DMS114 treated with DMSO at 0.1 percent for 48 hours (cell line): ENCODE measurements at regions not wholly inside any gene's neighbourhood (a gene's known extent, or its start where the extent isn't known, plus 50 kb on each side); places are given as distances from the start of the nearest gene placed in this dataset.

Experiments used
- DNase-seq: peaks from one replicate; lab custom pipeline; 2025; ENCODE audit not compliant: unreplicated experiment; lab: John Stamatoyannopoulos, UW

DNA sequence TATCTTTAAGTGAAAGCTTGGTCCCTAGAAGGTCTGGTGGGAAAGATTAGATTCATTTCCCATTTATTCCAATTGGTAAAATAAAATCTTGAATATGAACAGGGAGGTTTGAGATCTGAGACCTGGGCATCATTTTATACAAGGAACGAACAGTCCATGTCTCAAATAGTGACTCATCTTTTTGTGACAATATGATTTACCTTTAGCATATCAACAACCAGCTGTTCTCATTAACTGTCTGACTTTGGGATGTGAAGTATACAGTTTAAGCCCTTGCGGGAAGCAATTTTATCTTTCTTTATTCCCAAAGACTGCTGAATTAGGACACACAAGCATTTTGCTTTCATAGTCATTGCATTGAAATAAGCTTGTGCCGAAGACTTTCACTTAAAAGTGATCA lies 691.6 kb downstream of the ETS1 start:
- no peak for DNase-seq

DNA sequence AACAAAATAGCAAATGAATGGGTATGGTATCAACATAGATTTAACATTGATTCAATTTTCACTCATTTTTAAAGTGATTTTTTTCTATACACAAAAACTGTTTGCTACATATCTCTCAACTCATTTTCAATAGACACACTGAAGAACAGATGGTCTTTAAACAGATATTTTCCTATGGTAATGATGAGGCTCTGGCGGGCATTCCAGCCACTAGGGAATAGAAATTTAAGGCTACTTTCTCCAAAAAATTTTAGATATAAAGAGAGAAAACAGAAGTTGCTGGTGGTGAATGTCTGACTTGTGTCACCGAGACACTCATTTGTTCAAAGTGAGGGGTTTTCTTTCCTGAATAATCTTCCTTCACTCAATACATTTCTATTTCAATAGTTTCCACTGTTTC lies 693.0 kb downstream of the ETS1 start:
- no peak for DNase-seq

DNA sequence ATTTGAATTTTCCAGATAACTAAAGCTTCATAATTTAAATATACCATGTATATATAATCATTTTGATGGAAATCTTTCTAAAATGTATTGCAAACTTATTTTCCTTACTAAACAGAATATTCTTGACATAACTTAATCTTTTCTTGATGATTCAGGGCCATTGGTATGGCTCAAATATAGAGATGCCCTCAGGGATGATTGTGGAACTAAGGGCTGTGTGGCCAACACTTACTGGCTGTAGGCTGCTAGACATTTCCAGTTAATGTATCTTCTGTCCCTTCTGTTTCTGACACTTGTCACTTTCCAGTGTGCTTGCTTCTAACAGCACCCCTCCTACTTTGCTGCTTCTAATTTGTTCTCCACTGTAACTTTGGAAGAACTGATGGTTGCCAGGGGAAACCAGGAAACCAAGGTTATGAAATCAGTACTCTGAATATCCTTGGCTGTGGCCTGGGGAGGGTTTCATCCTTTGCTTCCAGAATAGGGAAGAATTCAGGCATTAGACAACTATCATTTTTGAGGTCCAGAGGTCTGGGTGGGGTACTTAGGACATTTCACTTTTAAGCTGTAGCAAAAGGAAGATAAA lies 697.2 kb downstream of the ETS1 start:
- DNase-seq, result no peak

DNA sequence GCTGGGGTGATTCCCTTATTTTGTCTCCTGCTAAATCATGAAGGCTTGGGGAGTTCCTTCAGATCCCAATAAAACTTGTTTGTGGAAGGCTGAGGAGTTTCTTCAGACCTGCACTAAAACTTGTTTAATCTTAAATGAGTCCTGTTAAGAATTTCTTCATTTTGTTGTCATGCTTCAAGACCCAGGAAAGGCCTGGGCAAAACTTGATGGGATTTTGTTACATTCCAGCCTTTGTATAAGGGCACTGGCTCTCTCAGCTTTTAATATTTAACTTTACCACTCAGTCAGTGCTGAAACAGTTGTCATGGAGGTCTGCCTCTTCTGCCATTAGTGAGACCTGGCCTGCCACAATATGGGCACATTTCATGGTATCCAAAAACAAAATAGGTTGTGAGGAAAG lies 699.0 kb downstream of the ETS1 start:
- no peak for DNase-seq

DNA sequence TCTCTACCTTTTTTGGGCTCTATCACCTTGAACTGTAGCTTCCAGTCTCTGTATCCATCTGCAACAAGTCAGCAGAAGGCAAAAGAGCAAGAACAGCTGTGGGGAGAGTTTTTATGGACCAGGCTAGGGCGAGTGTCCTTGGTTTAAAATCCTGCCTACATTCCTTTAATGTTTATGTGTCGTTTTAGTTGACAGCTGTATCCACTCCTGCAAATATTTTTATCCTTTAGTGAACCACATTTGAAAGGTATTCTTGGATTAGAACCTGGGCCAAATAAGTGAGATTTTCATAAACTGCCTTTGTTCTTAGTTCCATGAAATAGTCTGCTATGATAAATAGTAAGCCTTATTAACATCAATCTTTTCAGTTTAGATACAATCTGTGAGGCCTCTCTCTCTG lies 712.2 kb downstream of the ETS1 start:
- no peak for DNase-seq

DNA sequence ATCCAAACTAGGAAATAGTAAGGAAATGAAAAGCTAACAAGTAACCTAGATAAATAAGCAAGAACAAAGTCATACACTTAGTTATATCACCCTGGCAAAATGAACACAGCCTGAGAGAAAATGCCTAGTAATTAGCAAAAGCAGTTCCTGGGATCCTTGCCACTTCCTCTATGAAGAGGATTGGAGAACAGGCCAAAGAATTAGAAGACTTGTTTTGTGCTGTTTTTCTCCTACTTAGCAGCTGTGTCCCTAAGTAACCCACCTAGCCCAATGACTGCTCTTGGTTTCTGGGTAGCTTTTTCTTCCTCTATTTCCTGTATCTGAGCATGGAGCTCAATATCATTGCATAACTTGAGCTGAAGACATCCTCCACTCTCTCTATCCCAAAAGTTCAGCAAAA lies 713.9 kb downstream of the ETS1 start:
- no peak for DNase-seq

DNA sequence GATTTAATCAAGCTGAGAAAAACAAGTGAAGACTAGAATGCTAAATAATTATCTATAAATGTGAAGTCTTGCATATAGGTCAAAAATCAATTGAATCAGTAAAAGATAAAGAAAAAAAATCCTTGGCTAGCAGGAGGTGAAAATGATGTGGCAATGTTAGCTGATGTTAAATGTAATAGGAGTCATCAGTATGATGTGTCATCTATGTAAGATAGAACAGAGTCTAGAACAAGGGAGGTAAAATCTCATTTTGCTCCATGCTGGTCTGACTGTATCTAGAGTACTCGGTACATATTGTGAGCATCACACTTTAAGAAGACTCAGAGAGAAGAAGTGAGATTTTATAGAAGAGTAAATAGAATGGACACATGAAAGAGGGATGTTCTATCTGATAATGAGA lies 721.2 kb downstream of the ETS1 start:
- DNase-seq, result no peak

DNA sequence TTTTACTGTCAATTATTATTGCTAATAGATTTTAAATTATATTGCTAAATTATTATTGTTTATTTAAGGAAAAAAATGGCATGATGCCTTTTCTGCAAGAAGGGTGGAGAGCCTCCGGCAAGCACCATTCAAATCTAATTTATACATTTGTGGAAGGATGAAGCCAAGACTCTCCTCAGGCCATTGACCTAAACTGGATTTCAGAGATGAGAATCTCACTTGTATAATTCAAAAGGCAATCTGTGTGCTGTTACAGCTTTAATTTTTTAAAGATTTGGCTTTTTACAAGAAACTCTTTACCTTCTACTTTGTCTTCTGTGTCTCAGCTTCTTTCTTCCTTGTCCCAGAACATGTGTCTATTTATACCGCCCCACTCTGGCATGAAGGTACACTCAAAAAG lies 722.5 kb downstream of the ETS1 start:
- DNase-seq, result no peak

DNA sequence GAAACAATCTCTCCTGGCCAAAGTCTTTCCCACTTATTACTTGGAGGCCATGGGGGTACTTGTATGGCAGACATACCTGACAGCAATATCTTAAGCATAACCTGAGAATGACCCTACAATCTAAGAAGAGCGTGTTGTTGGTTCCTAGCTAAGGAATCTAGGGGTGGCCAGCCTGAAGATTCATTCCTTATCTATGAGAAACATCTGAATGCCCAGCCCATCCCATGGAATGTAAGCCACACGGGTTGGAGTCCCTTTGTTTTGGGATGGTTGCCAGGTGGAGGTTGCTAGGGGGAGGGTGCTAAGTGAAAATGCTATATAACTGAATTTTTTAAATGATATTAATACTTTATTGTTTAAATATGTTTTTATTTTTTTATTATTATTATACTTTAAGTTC lies 725.0 kb downstream of the ETS1 start:
- no peak for DNase-seq

DNA sequence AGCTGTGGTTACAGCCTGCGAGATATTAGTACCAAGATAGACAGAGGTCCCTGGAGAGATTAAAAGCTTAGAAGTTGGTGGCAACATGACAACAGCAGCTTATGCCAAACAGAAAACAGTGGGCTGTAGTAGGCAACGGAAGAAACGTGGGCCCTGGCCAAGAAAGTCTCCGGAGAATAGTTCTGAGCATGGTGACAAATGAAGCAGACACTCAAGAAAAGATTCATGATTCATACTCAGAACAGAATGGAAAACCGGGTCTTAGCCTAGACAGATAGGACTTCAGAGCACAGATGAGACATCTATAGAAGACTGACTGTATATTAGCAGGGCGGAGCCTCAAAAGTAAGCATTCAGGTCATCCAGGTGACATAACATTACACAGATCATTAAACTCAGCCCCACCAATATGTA lies 727.4 kb downstream of the ETS1 start:
- no peak for DNase-seq

DNA sequence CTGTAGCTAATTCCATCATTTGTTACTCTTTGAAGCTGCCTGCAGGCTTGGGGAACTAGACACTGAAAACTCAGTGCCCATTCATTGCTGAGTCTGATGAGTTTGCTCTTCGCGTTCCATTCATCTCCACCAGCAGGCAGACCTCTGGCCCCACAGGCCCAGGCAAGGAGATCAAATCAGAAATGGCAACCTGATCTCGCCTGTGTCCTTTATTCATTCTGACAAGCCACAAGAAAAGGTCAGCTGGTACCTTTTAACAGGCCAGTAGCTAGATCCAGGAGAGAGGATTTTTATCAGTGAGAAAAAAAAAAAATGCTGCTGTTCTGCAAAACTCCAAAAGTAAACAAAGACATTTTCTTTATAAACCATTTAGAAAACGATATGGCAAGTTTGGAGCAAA lies 742.5 kb downstream of the ETS1 start:
- no peak for DNase-seq

DNA sequence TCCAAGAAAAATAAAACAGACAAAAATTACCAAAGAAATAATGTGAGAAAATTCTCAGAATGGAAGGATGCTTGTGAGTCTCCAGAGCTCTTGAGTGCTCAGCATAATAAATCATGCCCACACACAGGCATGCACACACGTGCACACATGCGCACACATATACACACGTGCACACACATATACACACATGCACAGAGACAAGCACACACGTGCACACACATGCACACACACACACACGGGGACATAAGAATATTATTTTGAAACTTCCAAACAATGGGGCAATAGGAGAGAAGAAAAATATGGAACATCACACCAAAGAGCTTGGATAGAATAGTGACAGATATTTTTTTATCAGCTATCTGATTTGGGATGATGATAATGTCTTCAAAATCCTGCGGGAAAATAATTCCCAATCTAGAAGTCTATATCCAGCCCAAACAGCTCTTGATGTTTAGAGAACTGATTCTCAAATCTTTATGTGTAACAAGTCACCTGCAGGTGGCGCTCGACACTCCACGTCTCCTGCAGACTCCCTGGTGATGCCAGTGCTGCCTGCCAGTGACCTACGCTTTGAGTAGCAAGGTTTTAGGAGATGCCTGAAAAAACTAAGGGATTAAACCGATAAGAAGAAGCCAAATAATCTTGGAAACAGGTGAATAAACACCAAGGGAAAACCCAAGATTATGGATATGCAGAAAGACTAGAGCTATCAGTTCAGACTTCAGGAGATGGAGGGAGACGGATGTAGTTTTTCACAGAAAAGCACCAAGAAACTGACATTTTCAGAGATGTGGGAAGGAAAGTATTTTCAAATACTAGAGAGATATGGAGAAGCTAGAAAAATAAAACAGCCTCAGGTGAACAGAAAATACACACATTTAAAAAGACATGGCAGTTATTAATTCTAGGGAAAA lies 743.6 kb downstream of the ETS1 start:
- DNase-seq, result no peak

DNA sequence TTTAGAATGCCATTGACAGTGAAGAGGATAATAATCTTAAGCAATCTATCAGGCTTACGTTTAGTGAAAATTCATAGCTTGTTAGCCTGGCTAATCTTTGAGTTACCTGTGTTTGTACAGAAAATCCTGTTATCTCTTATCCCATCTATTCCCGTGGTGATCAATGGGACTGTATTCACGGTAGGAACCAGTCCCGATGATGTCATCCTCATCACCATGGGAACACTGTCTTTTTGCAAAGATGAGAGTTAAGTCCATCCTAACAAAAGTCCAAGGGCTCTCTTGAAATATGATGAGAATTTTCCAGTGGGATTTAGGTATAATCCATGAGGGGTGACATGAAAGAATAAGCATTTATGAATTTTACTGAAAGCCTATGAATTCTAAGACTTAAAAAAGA lies 762.2 kb downstream of the ETS1 start:
- no peak for DNase-seq

DNA sequence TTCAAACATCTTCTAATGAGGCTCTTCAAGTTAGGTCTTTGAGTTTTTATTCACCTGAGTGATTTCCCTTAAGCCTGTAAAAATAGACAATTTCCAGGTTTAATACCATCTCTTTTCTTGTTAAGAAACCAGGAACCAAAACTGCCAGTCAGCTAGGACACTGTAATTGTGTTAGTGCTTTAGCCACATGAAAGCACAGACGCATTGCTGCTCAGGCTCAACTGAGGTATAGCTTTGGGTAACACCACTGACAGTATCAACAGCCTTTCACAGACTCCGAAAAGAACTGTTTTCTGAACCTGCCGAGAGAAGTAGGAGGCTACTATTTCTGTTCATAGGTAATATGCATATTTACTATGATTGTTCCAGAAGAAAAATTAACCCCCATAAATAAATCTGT lies 768.7 kb downstream of the ETS1 start:
- no peak for DNase-seq

DNA sequence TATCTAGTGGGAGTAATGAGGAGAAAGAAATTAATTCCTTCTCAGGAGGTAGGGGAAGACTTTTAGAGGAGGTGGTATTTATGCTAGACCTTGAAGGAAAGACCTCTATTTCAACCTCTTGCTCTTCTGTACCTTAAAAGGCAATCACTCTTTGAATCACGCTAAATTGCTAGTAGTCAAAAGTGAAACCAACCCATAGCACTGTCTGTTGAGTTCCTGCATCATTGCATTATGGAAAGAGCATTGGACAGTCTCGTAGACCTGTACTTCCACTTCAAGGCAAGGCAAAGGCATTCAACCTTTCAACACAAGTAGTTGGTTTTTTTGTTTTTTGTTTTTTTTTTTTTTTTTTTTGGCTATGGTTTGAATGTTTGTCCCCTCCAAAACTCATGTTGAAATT lies 770.4 kb downstream of the ETS1 start:
- no peak for DNase-seq

DNA sequence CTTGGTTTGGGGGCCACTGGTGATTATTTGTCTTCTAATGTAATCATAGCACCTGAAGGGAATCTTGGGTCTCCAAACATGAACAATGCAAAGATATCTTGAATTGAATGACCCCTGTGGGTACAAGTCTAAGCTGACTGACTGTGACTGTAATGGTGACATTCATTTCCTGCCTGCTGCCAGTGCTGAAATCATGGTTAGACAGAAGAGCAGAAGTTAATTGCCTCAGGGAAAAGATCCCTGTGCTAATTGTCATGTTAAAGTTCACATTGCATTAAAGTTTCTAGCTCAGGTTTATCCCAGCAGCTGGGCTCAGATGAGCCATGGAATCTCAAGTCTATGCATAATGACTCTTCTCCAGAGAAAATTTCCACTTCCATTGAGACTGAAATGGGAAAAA lies 772.0 kb downstream of the ETS1 start:
- no peak for DNase-seq

DNA sequence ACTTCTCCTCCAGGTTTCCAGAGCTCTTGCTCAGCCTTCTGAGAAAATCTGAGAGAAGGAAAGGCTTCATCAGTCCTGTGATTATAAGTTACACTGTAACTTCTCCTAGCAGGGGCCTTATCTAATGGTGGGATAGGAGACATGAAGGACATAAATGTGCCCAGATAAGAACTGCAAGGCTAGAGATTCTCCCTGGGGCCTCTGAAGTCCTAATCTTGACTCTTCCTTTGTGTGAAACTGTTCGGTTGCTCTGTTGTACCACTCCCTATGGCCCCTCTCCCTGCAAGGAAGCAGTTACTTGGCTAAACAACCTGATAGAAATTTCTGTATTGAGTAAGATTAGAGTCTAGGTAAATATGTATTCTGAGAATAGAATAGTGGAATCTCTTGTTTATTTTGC lies 780.9 kb downstream of the ETS1 start:
- no peak for DNase-seq

DNA sequence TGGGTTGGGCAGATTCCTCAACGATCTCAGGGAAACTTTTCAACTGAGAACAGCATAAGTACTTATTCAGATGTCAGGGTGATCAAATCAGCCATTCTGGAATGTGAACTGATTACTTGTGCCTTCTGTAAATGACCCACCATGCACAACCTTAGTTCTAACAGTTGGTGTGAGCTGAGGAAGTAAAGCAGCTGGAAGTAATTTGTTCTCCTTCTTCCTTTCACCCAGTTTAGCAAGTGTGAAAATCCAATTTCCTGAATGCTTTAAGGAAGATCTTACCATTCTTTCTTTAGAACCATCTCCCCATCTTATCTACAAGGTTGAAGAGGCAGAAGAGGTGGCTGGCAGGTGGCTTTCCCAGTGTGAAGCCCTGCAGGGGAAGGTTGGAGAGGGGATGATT lies 781.6 kb downstream of the ETS1 start:
- DNase-seq, result no peak

DNA sequence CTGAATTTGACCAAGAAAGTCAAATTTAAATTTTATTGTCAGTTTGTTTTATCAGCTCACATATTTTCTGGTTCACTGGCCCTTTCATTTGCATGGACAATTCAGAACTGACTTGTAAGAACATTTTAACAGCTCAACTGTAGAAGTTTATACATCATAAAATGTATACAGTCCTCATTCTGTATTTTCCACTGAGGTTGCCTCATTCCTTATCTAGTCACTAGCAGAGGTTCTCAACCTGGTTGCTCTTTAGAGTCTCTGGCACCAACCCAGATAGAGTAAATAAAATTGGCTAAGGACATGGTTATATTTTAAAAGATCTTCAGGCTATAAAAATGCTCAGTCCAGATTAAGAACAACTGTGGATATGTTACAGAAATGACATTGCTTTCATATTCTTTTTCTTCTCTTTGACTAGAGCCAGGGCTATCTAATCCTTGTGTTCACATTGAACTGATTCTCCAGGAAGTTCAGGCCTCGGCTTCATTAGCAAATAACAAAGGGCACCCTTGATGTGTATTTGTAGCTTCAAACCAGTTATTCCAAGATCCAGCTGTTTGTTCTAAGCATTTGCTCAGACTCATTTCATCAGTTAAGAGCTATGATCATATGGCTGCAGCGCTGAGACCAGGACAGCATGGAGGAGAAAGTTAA lies 782.5 kb downstream of the ETS1 start:
- no peak for DNase-seq

DNA sequence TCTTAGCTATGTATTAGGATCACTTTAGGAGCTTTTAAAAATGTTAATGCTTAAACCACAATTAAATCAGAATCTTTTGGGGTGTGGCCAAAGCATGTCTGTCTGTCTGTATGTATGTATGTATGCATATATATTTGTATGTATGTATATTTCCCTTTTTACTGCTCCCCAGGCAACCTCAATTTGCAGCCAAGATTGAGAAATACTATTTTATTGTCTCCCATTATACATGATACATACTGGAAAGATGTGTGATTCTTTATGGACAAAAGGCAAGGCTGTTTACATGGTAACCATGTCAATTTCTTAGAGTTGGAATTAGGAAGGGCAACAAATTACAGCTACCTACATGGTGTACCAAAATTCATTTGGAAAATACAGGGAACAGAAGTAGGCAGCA lies 783.6 kb downstream of the ETS1 start:
- no peak for DNase-seq

DNA sequence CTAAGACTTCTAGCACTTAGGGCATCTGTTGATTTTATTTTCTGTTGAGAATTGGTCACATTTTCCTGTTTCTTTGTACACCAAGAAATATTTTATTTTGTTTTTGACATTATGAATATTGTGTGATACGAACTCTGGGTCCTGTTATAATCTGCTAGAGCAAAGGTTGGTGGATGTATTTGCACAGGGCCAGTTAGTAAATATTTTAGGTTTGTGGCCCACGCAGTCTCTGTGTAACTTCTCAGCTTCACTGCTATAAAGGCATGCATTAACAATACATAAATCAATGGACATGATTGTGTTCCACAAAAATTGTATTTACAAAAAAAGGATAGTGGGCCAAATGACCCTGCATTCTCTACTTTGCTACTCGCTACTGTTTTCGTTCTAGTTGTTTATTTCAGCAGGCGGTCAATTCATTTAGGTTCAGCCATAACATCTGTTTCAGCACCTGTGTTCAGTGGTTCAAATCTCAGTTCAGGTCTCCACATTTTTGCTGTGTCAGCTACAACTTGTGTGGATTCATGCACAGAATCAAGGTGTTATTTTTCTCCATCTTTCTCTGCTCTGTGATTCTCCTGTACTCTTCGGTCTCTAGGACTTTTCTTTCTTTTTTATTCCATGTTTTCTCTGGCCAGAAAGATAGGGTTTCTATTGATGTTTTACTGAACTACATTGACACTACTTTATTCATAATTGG lies 786.2 kb downstream of the ETS1 start:
- DNase-seq, result no peak

DNA sequence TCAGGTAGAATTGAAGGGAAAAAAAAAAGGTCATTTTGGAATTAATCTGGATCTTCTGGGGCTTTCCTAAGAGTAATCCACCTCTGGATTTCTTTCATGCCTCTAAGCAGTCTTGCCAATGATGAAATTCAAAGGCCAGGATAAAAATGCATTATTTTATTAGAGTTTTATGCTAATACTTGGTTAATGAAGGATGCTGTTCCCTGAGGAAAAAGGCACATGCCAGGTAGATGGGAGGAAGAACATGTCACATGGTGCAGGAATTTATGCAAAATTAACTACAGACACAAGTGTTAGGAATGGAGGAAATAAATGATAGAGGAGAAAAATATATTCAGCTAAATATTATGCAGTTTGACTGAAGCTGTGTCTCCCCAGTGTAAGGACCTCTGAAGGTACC lies 792.0 kb downstream of the ETS1 start:
- no peak for DNase-seq
